Right lobe of liver (tissue), 6 donors: ENCODE measurements at regions not wholly inside any gene's neighbourhood (a gene's known extent, or its start where the extent isn't known, plus 50 kb on each side); places are given as distances from the start of the nearest gene placed in this dataset.

Source experiments
- ATAC-seq, 4 donors: fragments of 200-7000 bp; cut with Tn5 transposase; one replicate each; pipeline ENCODE4 v1.9.1; 2020; ENCODE audit warnings: mild to moderate bottlenecking in 4 of 4, moderate library complexity in 4 of 4
- DNase-seq, 3 donors: peaks; one replicate each; pipeline ENCODE4 v3.0.0-alpha.2; 2020
- H3K27ac ChIP-seq, 3 donors: fragments of 200-600 bp; one replicate each; pipeline ENCODE4 v1.8.0; 2022
- H3K27me3 ChIP-seq, 2 donors: fragments of 200-600 bp; one replicate each; pipeline ENCODE4 v1.8.0; 2022
- H3K36me3 ChIP-seq, 4 donors: fragments of 200-600 bp; sonication (generic) in 1 of 4; one replicate each; pipeline versions ENCODE4 v1.5.1 to v1.8.0; 2017 to 2022; ENCODE audit warnings: control low read depth in 1 of 4
- H3K4me1 ChIP-seq, 4 donors: fragments of 200-600 bp; sonication (generic) in 1 of 4; one replicate each; pipeline versions ENCODE4 v1.5.1 to v1.8.0; 2017 to 2022; ENCODE audit warnings: control low read depth in 1 of 4
- H3K4me3 ChIP-seq, 3 donors: fragments of 200-600 bp; one replicate each; pipeline ENCODE4 v1.8.0; 2022
- H3K9me3 ChIP-seq, 4 donors: fragments of 200-600 bp; sonication (generic) in 1 of 4; one replicate each; pipeline versions ENCODE4 v1.5.1 to v1.8.0; 2017 to 2022; ENCODE audit warnings: control low read depth in 1 of 4
- CTCF ChIP-seq, 4 donors: fragments of 200-600 bp in 3 of 4; fragments of 450-650 bp in 1 of 4; IDR thresholded peaks; one replicate each; pipeline versions ENCODE4 v1.5.1 to v1.8.0; 2016 to 2022; ENCODE audit warnings: antibody characterized with exemption in 4 of 4, mild to moderate bottlenecking in 2 of 4
- POLR2A ChIP-seq: fragments of 450-650 bp; IDR thresholded peaks from one replicate; pipeline ENCODE4 v1.6.1; 2017; ENCODE audit warnings: antibody characterized with exemption, mild to moderate bottlenecking
- whole genome bisulfite sequencing: methylation state at CpG from one replicate; pipeline ENCODE4 v1.1.6; 2018; ENCODE audit warnings: low coverage, low lambda C conversion rate; ENCODE audit not compliant: insufficient coverage; ENCODE audit errors: missing lambda C conversion rate; 5-methylcytosine and 5-hydroxymethylcytosine counted together
- intact Hi-C, 2 donors: fragments of 100-400 bp; cut with DNase I; formaldehyde crosslinking; loops; one replicate each; pipeline versions ENCODE4 v1.11.2 to v1.14.1; 2022
- donor health status: DM: no; HTN: yes; CAD: no.
- donor health status: DM: no; HTN: no; CAD: no.
- donor health status: DM: no; HTN: no; CAD: no.
- donor health status: DM: no; HTN: yes; CAD: no.
- donor health status: DM: no; HTN: yes; CAD: no.

- Histone ChIP-seq H3K4me3 (no peak overlapping the region), H3K27me3 (no peaks in the 10 kb centered on the region), H3K27ac (no peak overlapping the region), H3K9me3 (no peaks in the 10 kb centered on the region), H3K4me1 (no peaks in the 10 kb centered on the region), H3K36me3 (no peaks in the 10 kb centered on the region)
- 55% methylated on average over 3 of the region's 3 CpGs for WGBS
- TF ChIP-seq CTCF (IDR thresholded peaks at IDR 0.05) (no peak), POLR2A (no peak)
- intact Hi-C loops: no loop called here
- ATAC-seq: no peak
- no peak for DNase-seq
These were observed 439.9 kb upstream of the ETAA1 start for GRCh38 chr2:66957198-66957597.

GRCh38 chr2:66957677-66958076 lies 439.5 kb upstream of the ETAA1 start:
- intact Hi-C loops: no loop called here
- no peak overlapping the region for H3K27ac ChIP-seq
- no peak for TF ChIP-seq CTCF (IDR thresholded peaks at IDR 0.05)
- TF ChIP-seq POLR2A: no peak
- ATAC-seq (no peak), DNase-seq (no peak)
- no peaks in the 10 kb centered on the region for H3K4me1 ChIP-seq
- no peaks in the 10 kb centered on the region for H3K36me3 ChIP-seq
- no peak overlapping the region for H3K4me3 ChIP-seq
- 76% methylated on average over 4 of the region's 4 CpGs for WGBS
- H3K9me3 ChIP-seq: no peaks in the 10 kb centered on the region
- H3K27me3 ChIP-seq: no peaks in the 10 kb centered on the region

- TF ChIP-seq POLR2A (no peak), CTCF (IDR thresholded peaks at IDR 0.05) (no peak)
- Histone ChIP-seq H3K4me1 (no peaks in the 10 kb centered on the region), H3K4me3 (no peak overlapping the region), H3K9me3 (no peaks in the 10 kb centered on the region), H3K27ac (no peak overlapping the region), H3K27me3 (no peaks in the 10 kb centered on the region), H3K36me3 (no peaks in the 10 kb centered on the region)
- DNase-seq: no peak
- intact Hi-C loops: no loop called here
- 50% methylated on average over 5 of the region's 7 CpGs for WGBS
- ATAC-seq: no peak
These were observed 437.0 kb upstream of the ETAA1 start for GRCh38 chr2:66960161-66960560.

- no peaks in the 10 kb centered on the region for H3K36me3 ChIP-seq
- H3K27me3 ChIP-seq: no peaks in the 10 kb centered on the region
- TF ChIP-seq POLR2A (no peak), CTCF (IDR thresholded peaks at IDR 0.05) (no peak)
- no peaks in the 10 kb centered on the region for H3K4me1 ChIP-seq
- H3K9me3 ChIP-seq: no peaks in the 10 kb centered on the region
- ATAC-seq (no peak), DNase-seq (no peak)
- H3K4me3 ChIP-seq: no peak overlapping the region
- intact Hi-C loops: no loop called here
- no peak overlapping the region for H3K27ac ChIP-seq
- WGBS: 36% methylated on average over 3 of the region's 3 CpGs
These were observed 434.4 kb upstream of the ETAA1 start for GRCh38 chr2:66962716-66963115.

- Histone ChIP-seq H3K4me1 (no peaks in the 10 kb centered on the region), H3K36me3 (no peaks in the 10 kb centered on the region), H3K4me3 (no peak overlapping the region), H3K27ac (no peak overlapping the region), H3K9me3 (no peaks in the 10 kb centered on the region), H3K27me3 (no peaks in the 10 kb centered on the region)
- DNase-seq (no peak), ATAC-seq (no peak)
- no peak for TF ChIP-seq POLR2A
- WGBS: 74% methylated on average over 3 of the region's 3 CpGs
- intact Hi-C loops: no loop called here
These were observed 430.5 kb upstream of the ETAA1 start for GRCh38 chr2:66966631-66967030.
